ENCODE measurements at regions not wholly inside any gene's neighbourhood (a gene's known extent, or its start where the extent isn't known, plus 50 kb on each side); places are given as distances from the start of the nearest gene placed in this dataset.

- no peaks in the 10 kb centered on the region for H3K4me1 ChIP-seq (ENCODE audit: control insufficient read depth in 1 of 2, insufficient read depth in 2 of 2, low read length in 2 of 2)
- no peaks in the 10 kb centered on the region for H3K79me2 ChIP-seq (ENCODE audit: insufficient read depth, low read length)
- ATAC-seq: no peak
- no peaks in the 10 kb centered on the region for H3K36me3 ChIP-seq (ENCODE audit: control insufficient read depth in 1 of 2, insufficient read depth in 2 of 2, low read length in 2 of 2)
- ChIA-PET POLR2A (no interaction called here), CTCF (no interaction called here), RAD21 (ENCODE audit: low non-redundant PET in 1 of 2, low total read pairs in 2 of 2, uncharacterized antibody in 2 of 2, unreplicated experiment in 2 of 2) (no interaction called here)
- H3K9ac ChIP-seq (ENCODE audit: low read length): no peak overlapping the region
- no peak overlapping the region for H3K27ac ChIP-seq (ENCODE audit: low read depth, low read length)
- H3K4me3 ChIP-seq (replicated peaks in 1 of 2; ENCODE audit: low read depth in 1 of 2, low read length in 2 of 2): no peak overlapping the region
- no peak overlapping the region for H2AFZ ChIP-seq (ENCODE audit: low read depth, low read length, poor library complexity, severe bottlenecking)
- H3K9me2 ChIP-seq (ENCODE audit: insufficient read depth): no peaks in the 10 kb centered on the region
- TF ChIP-seq MAX (IDR thresholded peaks at IDR 0.05) (no peak), JUND (IDR thresholded peaks at IDR 0.05) (no peak), YY1 (IDR thresholded peaks at IDR 0.05; ENCODE audit: extremely low read depth, insufficient replicate concordance, low read depth, low read length) (no peak), TCF7L2 (IDR thresholded peaks at IDR 0.05; ENCODE audit: borderline replicate concordance, extremely low read depth, insufficient read depth, insufficient read length) (no peak), POLR2AphosphoS5 (IDR thresholded peaks at IDR 0.05; ENCODE audit: low read depth, low read length) (no peak), SRF (IDR thresholded peaks at IDR 0.05; ENCODE audit: low read depth) (no peak), ELF1 (IDR thresholded peaks at IDR 0.05; ENCODE audit: borderline replicate concordance, low read depth) (no peak), CEBPB (IDR thresholded peaks at IDR 0.05; ENCODE audit: low read depth) (no peak), EZH2 (IDR thresholded peaks at IDR 0.05) (no peak), EGR1 (IDR thresholded peaks at IDR 0.05; ENCODE audit: low read depth) (no peak), FOSL1 (IDR thresholded peaks at IDR 0.05; ENCODE audit: low read depth) (no peak), ZFX (IDR thresholded peaks at IDR 0.05) (no peak), ATF3 (IDR thresholded peaks at IDR 0.05) (no peak), SP1 (IDR thresholded peaks at IDR 0.05; ENCODE audit: low read depth) (no peak), POLR2A (IDR thresholded peaks at IDR 0.05; ENCODE audit: borderline replicate concordance, extremely low read depth, insufficient read depth, insufficient read length) (no peak)
- no TSS peak for BruUV-seq (replicated peaks)
- intact Hi-C loops (cut with micrococcal nuclease): no loop called here
- H3K9me3 ChIP-seq (ENCODE audit: control insufficient read depth in 1 of 2, insufficient read depth in 1 of 2, low read depth in 1 of 2, low read length in 2 of 2): no peaks in the 10 kb centered on the region
- no peaks in the 10 kb centered on the region for H3K27me3 ChIP-seq (ENCODE audit: insufficient read depth, low read length)
- DNase-seq (ENCODE audit: low read depth, low spot score): no peak
- H4K20me1 ChIP-seq (ENCODE audit: insufficient read depth): no peaks in the 10 kb centered on the region
- H3K4me2 ChIP-seq (ENCODE audit: low read length): no peak overlapping the region
Observed at GRCh38 chr12:62008703-62009102, 251.5 kb upstream of the USP15 start.
